ENCODE measurements at regions not wholly inside any gene's neighbourhood (a gene's known extent, or its start where the extent isn't known, plus 50 kb on each side); places are given as distances from the start of the nearest gene placed in this dataset.

GRCh38 chr1:36743286-36744005 lies 260.7 kb upstream of the CSF3R start:
- no peak for DNase-seq

GRCh38 chr1:36741066-36741465 lies 258.4 kb upstream of the CSF3R start:
- DNase-seq, result no peak

GRCh38 chr1:36740446-36740845 lies 257.7 kb upstream of the CSF3R start:
- no peak for DNase-seq

GRCh38 chr1:36739703-36740289 lies 257.1 kb upstream of the CSF3R start:
- no peak for DNase-seq

- no peak for DNase-seq
Observed at GRCh38 chr1:36738245-36738644, 255.5 kb upstream of the CSF3R start.

GRCh38 chr1:36737767-36738166 lies 255.1 kb upstream of the CSF3R start:
- DNase-seq, result no peak

- DNase-seq, result no peak
Observed at GRCh38 chr1:36737038-36737555, 254.4 kb upstream of the CSF3R start.

GRCh38 chr1:36735939-36736730 lies 253.4 kb upstream of the CSF3R start:
- DNase-seq, result no peak

- no peak for DNase-seq
Observed at GRCh38 chr1:36735436-36735835, 252.7 kb upstream of the CSF3R start.

- no peak for DNase-seq
Observed at GRCh38 chr1:36734356-36734755, 251.6 kb upstream of the CSF3R start.

- DNase-seq, result no peak
Observed at GRCh38 chr1:36733748-36734147, 251.0 kb upstream of the CSF3R start.

- no peak for DNase-seq
Observed at GRCh38 chr1:36732015-36732356, 249.3 kb upstream of the CSF3R start.

- DNase-seq, result no peak
Observed at GRCh38 chr1:36731226-36732014, 248.7 kb upstream of the CSF3R start.

GRCh38 chr1:36730599-36730998 lies 247.9 kb upstream of the CSF3R start:
- no peak for DNase-seq

- no peak for DNase-seq
Observed at GRCh38 chr1:36729716-36730510, 247.2 kb upstream of the CSF3R start.

GRCh38 chr1:36729289-36729688 lies 246.6 kb upstream of the CSF3R start:
- DNase-seq, result no peak

- no peak for DNase-seq
Observed at GRCh38 chr1:36728846-36729245, 246.1 kb upstream of the CSF3R start.

- DNase-seq, result no peak
Observed at GRCh38 chr1:36728051-36728450, 245.3 kb upstream of the CSF3R start.

GRCh38 chr1:36725151-36725550 lies 242.4 kb upstream of the CSF3R start:
- no peak for DNase-seq

GRCh38 chr1:36723813-36724212 lies 241.1 kb upstream of the CSF3R start:
- DNase-seq, result no peak

GRCh38 chr1:36722871-36723270 lies 240.2 kb upstream of the CSF3R start:
- no peak for DNase-seq

GRCh38 chr1:36721261-36721660 lies 238.5 kb upstream of the CSF3R start:
- DNase-seq, result no peak
